Stimulated activated memory B cell treated with anti-CD40 and anti-IgM and Interleukin-4, amounts not matched to agents 10 μg/mL and 1 μg/mL and 100 μg/mL, for 72 hours (primary cell): ENCODE measurements at regions not wholly inside any gene's neighbourhood (a gene's known extent, or its start where the extent isn't known, plus 50 kb on each side); places are given as distances from the start of the nearest gene placed in this dataset.

Experiments
- ATAC-seq: fragments of 150-1000 bp; cut with Tn5 transposase; 2 replicates; pipeline ENCODE4 v1.10.0; 2021
- H3K27ac Mint-ChIP-seq: one replicate; pipeline ENCODE4 v1.8.0; 2022; ENCODE audit warnings: mild to moderate bottlenecking, mixed read lengths
- H3K27me3 Mint-ChIP-seq: one replicate; pipeline ENCODE4 v1.8.0; 2022; ENCODE audit warnings: mixed read lengths
- H3K36me3 Mint-ChIP-seq: one replicate; pipeline ENCODE4 v1.8.0; 2022; ENCODE audit warnings: mixed read lengths
- H3K4me1 Mint-ChIP-seq: one replicate; pipeline ENCODE4 v1.8.0; 2022; ENCODE audit warnings: mixed read lengths
- H3K4me3 Mint-ChIP-seq: one replicate; pipeline ENCODE4 v1.8.0; 2022; ENCODE audit warnings: mild to moderate bottlenecking, moderate library complexity, mixed read lengths
- H3K9me3 Mint-ChIP-seq: one replicate; pipeline ENCODE4 v1.8.0; 2022; ENCODE audit warnings: mixed read lengths

GRCh38 chr16:9509663-9510062, 418.2 kb downstream of the HAPSTR1 start:
- Mint-ChIP-seq H3K36me3 (no peaks in the 10 kb centered on the region), H3K27me3 (peaks cover 13% of the 10 kb centered on the region), H3K4me1 (no peaks in the 10 kb centered on the region), H3K4me3 (no peak overlapping the region), H3K27ac (no peak overlapping the region), H3K9me3 (peaks cover 3% of the 10 kb centered on the region)
- ATAC-seq, result no peak

GRCh38 chr16:9511389-9511788, 419.9 kb downstream of the HAPSTR1 start:
- no peak for ATAC-seq
- no peak overlapping the region for H3K27ac Mint-ChIP-seq
- H3K27me3 Mint-ChIP-seq, result peaks cover 9% of the 10 kb centered on the region
- peaks cover 3% of the 10 kb centered on the region for H3K9me3 Mint-ChIP-seq
- no peak overlapping the region for H3K4me3 Mint-ChIP-seq
- H3K4me1 Mint-ChIP-seq, result no peaks in the 10 kb centered on the region
- H3K36me3 Mint-ChIP-seq, result no peaks in the 10 kb centered on the region

GRCh38 chr16:9516444-9516843, 425.0 kb downstream of the HAPSTR1 start:
- Mint-ChIP-seq H3K27ac (no peak overlapping the region), H3K9me3 (peaks cover 3% of the 10 kb centered on the region)

GRCh38 chr16:9518051-9518450, 426.6 kb downstream of the HAPSTR1 start:
- Mint-ChIP-seq H3K9me3 (peaks cover 6% of the 10 kb centered on the region), H3K36me3 (no peaks in the 10 kb centered on the region), H3K27me3 (no peaks in the 10 kb centered on the region), H3K4me3 (no peak overlapping the region), H3K4me1 (no peaks in the 10 kb centered on the region), H3K27ac (no peak overlapping the region)
- no peak for ATAC-seq

More at GRCh38 chr16:9516444-9516843, 425.0 kb downstream of the HAPSTR1 start:
- ATAC-seq, result no peak
- no peaks in the 10 kb centered on the region for H3K4me1 Mint-ChIP-seq
- H3K4me3 Mint-ChIP-seq, result no peak overlapping the region
- H3K27me3 Mint-ChIP-seq, result no peaks in the 10 kb centered on the region
- H3K36me3 Mint-ChIP-seq, result no peaks in the 10 kb centered on the region

- Mint-ChIP-seq H3K36me3 (no peaks in the 10 kb centered on the region), H3K4me3 (no peak overlapping the region), H3K4me1 (no peaks in the 10 kb centered on the region), H3K27ac (no peak overlapping the region), H3K9me3 (peaks cover 2% of the 10 kb centered on the region), H3K27me3 (no peaks in the 10 kb centered on the region)
- no peak for ATAC-seq
These were observed 427.1 kb downstream of the HAPSTR1 start for GRCh38 chr16:9518581-9518980.

- no peak overlapping the region for H3K4me3 Mint-ChIP-seq
- no peaks in the 10 kb centered on the region for H3K36me3 Mint-ChIP-seq
- H3K27me3 Mint-ChIP-seq, result no peaks in the 10 kb centered on the region
- no peaks in the 10 kb centered on the region for H3K4me1 Mint-ChIP-seq
- no peak overlapping the region for H3K27ac Mint-ChIP-seq
- ATAC-seq, result no peak
- peaks cover 17% of the 10 kb centered on the region for H3K9me3 Mint-ChIP-seq
These were observed 430.4 kb downstream of the HAPSTR1 start for GRCh38 chr16:9521749-9522370.

- peaks cover 17% of the 10 kb centered on the region for H3K9me3 Mint-ChIP-seq
- no peak for ATAC-seq
These were observed 431.2 kb downstream of the HAPSTR1 start for GRCh38 chr16:9522614-9523013.

GRCh38 chr16:9523994-9524393, 432.6 kb downstream of the HAPSTR1 start:
- Mint-ChIP-seq H3K27ac (no peak overlapping the region), H3K9me3 (peaks cover 17% of the 10 kb centered on the region), H3K27me3 (no peaks in the 10 kb centered on the region), H3K36me3 (no peaks in the 10 kb centered on the region), H3K4me3 (no peak overlapping the region), H3K4me1 (no peaks in the 10 kb centered on the region)
- no peak for ATAC-seq

More at GRCh38 chr16:9522614-9523013, 431.2 kb downstream of the HAPSTR1 start:
- H3K4me1 Mint-ChIP-seq, result no peaks in the 10 kb centered on the region
- H3K27ac Mint-ChIP-seq, result no peak overlapping the region
- no peak overlapping the region for H3K4me3 Mint-ChIP-seq
- H3K36me3 Mint-ChIP-seq, result no peaks in the 10 kb centered on the region
- no peaks in the 10 kb centered on the region for H3K27me3 Mint-ChIP-seq

- Mint-ChIP-seq H3K27me3 (no peaks in the 10 kb centered on the region), H3K4me1 (no peaks in the 10 kb centered on the region), H3K27ac (no peak overlapping the region), H3K36me3 (no peaks in the 10 kb centered on the region), H3K9me3 (peaks cover 17% of the 10 kb centered on the region), H3K4me3 (no peak overlapping the region)
- no peak for ATAC-seq
These were observed 433.6 kb downstream of the HAPSTR1 start for GRCh38 chr16:9525037-9525436.

- Mint-ChIP-seq H3K36me3 (no peaks in the 10 kb centered on the region), H3K4me1 (no peaks in the 10 kb centered on the region), H3K27me3 (no peaks in the 10 kb centered on the region), H3K27ac (no peak overlapping the region), H3K4me3 (no peak overlapping the region), H3K9me3 (peaks cover 17% of the 10 kb centered on the region)
- ATAC-seq, result no peak
These were observed 435.3 kb downstream of the HAPSTR1 start for GRCh38 chr16:9526791-9527190.

GRCh38 chr16:9527976-9528375, 436.5 kb downstream of the HAPSTR1 start:
- no peaks in the 10 kb centered on the region for H3K36me3 Mint-ChIP-seq
- H3K4me1 Mint-ChIP-seq, result no peaks in the 10 kb centered on the region
- H3K9me3 Mint-ChIP-seq, result peaks cover 14% of the 10 kb centered on the region
- H3K27me3 Mint-ChIP-seq, result no peaks in the 10 kb centered on the region
- H3K4me3 Mint-ChIP-seq, result no peak overlapping the region
- H3K27ac Mint-ChIP-seq, result no peak overlapping the region
- ATAC-seq, result no peak

- no peak for ATAC-seq
- Mint-ChIP-seq H3K4me1 (no peaks in the 10 kb centered on the region), H3K4me3 (no peak overlapping the region), H3K27ac (no peak overlapping the region), H3K27me3 (no peaks in the 10 kb centered on the region), H3K36me3 (no peaks in the 10 kb centered on the region), H3K9me3 (peaks cover 14% of the 10 kb centered on the region)
These were observed 437.2 kb downstream of the HAPSTR1 start for GRCh38 chr16:9528511-9529079.

- Mint-ChIP-seq H3K27ac (no peak overlapping the region), H3K9me3 (peaks cover 11% of the 10 kb centered on the region), H3K27me3 (peaks cover 12% of the 10 kb centered on the region), H3K4me1 (no peaks in the 10 kb centered on the region), H3K4me3 (no peak overlapping the region), H3K36me3 (no peaks in the 10 kb centered on the region)
- ATAC-seq, result no peak
These were observed 441.6 kb downstream of the HAPSTR1 start for GRCh38 chr16:9533042-9533441.

- ATAC-seq, result no peak
- H3K36me3 Mint-ChIP-seq, result no peaks in the 10 kb centered on the region
- no peak overlapping the region for H3K4me3 Mint-ChIP-seq
- H3K27me3 Mint-ChIP-seq, result peaks cover 12% of the 10 kb centered on the region
- no peak overlapping the region for H3K27ac Mint-ChIP-seq
- H3K4me1 Mint-ChIP-seq, result no peaks in the 10 kb centered on the region
- peaks cover 14% of the 10 kb centered on the region for H3K9me3 Mint-ChIP-seq
These were observed 443.3 kb downstream of the HAPSTR1 start for GRCh38 chr16:9534759-9535158.

GRCh38 chr16:9536905-9537304, 445.5 kb downstream of the HAPSTR1 start:
- Mint-ChIP-seq H3K9me3 (peaks cover 14% of the 10 kb centered on the region), H3K4me3 (no peak overlapping the region), H3K27ac (no peak overlapping the region), H3K27me3 (peaks cover 12% of the 10 kb centered on the region), H3K4me1 (no peaks in the 10 kb centered on the region), H3K36me3 (no peaks in the 10 kb centered on the region)
- ATAC-seq, result no peak

- no peak for ATAC-seq
- peaks cover 12% of the 10 kb centered on the region for H3K27me3 Mint-ChIP-seq
- peaks cover 14% of the 10 kb centered on the region for H3K9me3 Mint-ChIP-seq
- no peak overlapping the region for H3K4me3 Mint-ChIP-seq
- H3K36me3 Mint-ChIP-seq, result no peaks in the 10 kb centered on the region
- H3K4me1 Mint-ChIP-seq, result no peaks in the 10 kb centered on the region
- no peak overlapping the region for H3K27ac Mint-ChIP-seq
These were observed 447.9 kb downstream of the HAPSTR1 start for GRCh38 chr16:9539346-9539745.
